Activated T-cell treated with anti-CD3 and anti-CD28 coated beads, Interleukin-2, amount 50 U/mL, for 72 hours (primary cell): ENCODE measurements at regions not wholly inside any gene's neighbourhood (a gene's known extent, or its start where the extent isn't known, plus 50 kb on each side); places are given as distances from the start of the nearest gene placed in this dataset.
"Not testable (repeated sequence)": the region's sequence is repeated elsewhere in the genome, so short reads cannot be mapped to it uniquely, and the experiment has no call there.

Experiments
- ATAC-seq, 2 donors: fragments of 150-1000 bp; cut with Tn5 transposase; replicated peaks in 1 of 2; 2 replicates each; pipeline ENCODE4 v1.10.0; 2021; ENCODE audit warnings: moderate library complexity in 2 of 2, mild to moderate bottlenecking in 1 of 2
- DNase-seq, 2 donors: peaks; one replicate each; pipeline ENCODE4 v3.0.0; 2021 to 2022; ENCODE audit warnings: mixed read lengths in 1 of 2
- H3K27ac Mint-ChIP-seq: one replicate; pipeline ENCODE4 v1.8.0; 2022; ENCODE audit warnings: mild to moderate bottlenecking, moderate library complexity, mixed read lengths
- H3K27me3 Mint-ChIP-seq: one replicate; pipeline ENCODE4 v1.8.0; 2022; ENCODE audit warnings: low read depth, mixed read lengths
- H3K36me3 Mint-ChIP-seq, 2 donors: one replicate each; pipeline ENCODE4 v1.8.0; 2022; ENCODE audit warnings: mixed read lengths in 2 of 2, mild to moderate bottlenecking in 1 of 2; ENCODE audit not compliant: insufficient read depth in 2 of 2
- H3K4me1 Mint-ChIP-seq: one replicate; pipeline ENCODE4 v1.8.0; 2022; ENCODE audit warnings: low read depth, mixed read lengths
- H3K4me3 Mint-ChIP-seq, 2 donors: one replicate each; pipeline ENCODE4 v1.8.0; 2022; ENCODE audit warnings: mild to moderate bottlenecking in 2 of 2, mixed read lengths in 2 of 2, moderate library complexity in 2 of 2
- H3K9me3 Mint-ChIP-seq, 2 donors: one replicate each; pipeline ENCODE4 v1.8.0; 2022; ENCODE audit warnings: mixed read lengths in 2 of 2

- H3K4me3 Mint-ChIP-seq = no peak overlapping the region
Measured at GRCh38 chr2:183898641-183899040, 699.7 kb upstream of the ZNF804A start.

DNA sequence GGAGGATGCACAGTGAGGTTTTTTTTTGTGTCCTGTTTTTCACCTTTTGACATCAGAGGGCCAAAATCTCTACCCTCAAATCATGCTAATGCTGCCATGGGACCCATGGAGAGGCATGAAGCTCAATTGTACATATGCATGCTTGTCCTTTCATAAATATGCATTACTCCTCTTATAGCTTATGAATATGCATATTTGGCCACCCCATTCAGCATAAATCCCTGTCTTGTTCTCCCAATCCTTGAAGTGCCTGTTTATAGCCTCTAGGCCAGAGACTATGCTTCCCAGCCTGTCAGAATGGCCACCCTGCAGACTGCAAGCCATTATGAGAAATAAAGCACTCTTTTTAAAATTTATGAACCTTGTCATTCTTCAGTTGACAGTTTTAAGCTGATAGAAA lies 696.4 kb upstream of the ZNF804A start:
- ATAC-seq = no peak
- Mint-ChIP-seq H3K4me1 (no peaks in the 10 kb centered on the region), H3K4me3 (no peak overlapping the region), H3K27ac (no peak overlapping the region), H3K27me3 (no peaks in the 10 kb centered on the region), H3K9me3 (peaks cover 0 to 3% of the 10 kb centered on the region in 2 donors), H3K36me3 (no peaks in the 10 kb centered on the region)
- no peak for DNase-seq

More at GRCh38 chr2:183898641-183899040, 699.7 kb upstream of the ZNF804A start:
- ATAC-seq (no peak), DNase-seq (no peak)
- H3K4me1 Mint-ChIP-seq = no peaks in the 10 kb centered on the region
- H3K27ac Mint-ChIP-seq = no peak overlapping the region
- no peaks in the 10 kb centered on the region for H3K36me3 Mint-ChIP-seq
- H3K9me3 Mint-ChIP-seq = peaks cover 3 to 5% of the 10 kb centered on the region in 2 donors
- no peaks in the 10 kb centered on the region for H3K27me3 Mint-ChIP-seq

DNA sequence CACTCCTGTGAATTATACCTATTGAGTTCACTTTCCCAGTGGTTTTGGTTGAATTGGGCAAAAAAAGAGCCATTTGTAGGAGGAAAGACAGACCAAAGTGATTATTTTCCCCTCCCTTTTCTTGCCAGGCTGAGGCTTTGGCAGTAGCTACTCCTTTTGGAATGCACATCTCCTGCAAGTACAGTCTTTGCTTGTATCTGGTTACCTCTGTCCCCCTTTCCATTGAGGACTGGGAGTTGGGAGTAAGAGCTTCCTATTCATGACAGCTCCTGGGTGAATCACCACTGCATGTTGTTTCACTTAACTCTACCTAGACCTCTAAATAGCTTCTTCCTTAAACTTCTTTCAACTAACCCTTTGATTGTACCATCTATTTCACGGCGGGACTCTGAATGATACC lies 695.3 kb upstream of the ZNF804A start:
- no peak overlapping the region for H3K4me3 Mint-ChIP-seq
- ATAC-seq (no peak), DNase-seq (no peak)
- H3K9me3 Mint-ChIP-seq = peaks cover 0 to 3% of the 10 kb centered on the region in 2 donors
- no peaks in the 10 kb centered on the region for H3K27me3 Mint-ChIP-seq
- H3K4me1 Mint-ChIP-seq = no peaks in the 10 kb centered on the region
- H3K27ac Mint-ChIP-seq = no peak overlapping the region
- no peaks in the 10 kb centered on the region for H3K36me3 Mint-ChIP-seq

- not testable (repeated sequence) for ATAC-seq, H3K36me3 Mint-ChIP-seq, H3K4me1 Mint-ChIP-seq, H3K27me3 Mint-ChIP-seq, H3K27ac Mint-ChIP-seq, H3K9me3 Mint-ChIP-seq, DNase-seq, H3K4me3 Mint-ChIP-seq
Measured at GRCh38 chr2:183916041-183916440, 682.3 kb upstream of the ZNF804A start.

DNA sequence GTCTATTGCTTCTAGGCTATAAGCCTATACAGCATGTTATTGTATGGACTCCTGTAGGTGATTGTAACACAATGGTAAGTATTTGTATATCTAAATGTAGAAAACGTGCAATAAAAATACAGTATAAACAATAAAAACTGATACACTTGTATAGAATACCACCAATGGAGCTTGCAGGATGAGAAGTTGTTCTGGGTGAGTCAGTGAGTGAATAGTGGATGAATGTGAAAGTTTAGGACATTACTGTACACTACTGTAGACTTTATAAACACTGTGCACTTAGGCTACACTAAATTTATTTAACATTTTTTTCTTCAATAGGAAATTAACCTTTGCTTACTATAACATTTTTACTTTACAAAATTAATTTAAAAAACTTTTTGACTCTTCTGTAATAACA lies 679.2 kb upstream of the ZNF804A start:
- Mint-ChIP-seq H3K4me3 (no peak overlapping the region), H3K9me3 (peaks cover 2 to 7% of the 10 kb centered on the region in 2 donors), H3K36me3 (no peaks in the 10 kb centered on the region), H3K27ac (no peak overlapping the region), H3K4me1 (no peaks in the 10 kb centered on the region), H3K27me3 (no peaks in the 10 kb centered on the region)
- DNase-seq (no peak), ATAC-seq (no peak)

- ATAC-seq = no peak
- H3K27ac Mint-ChIP-seq = no peak overlapping the region
- H3K4me3 Mint-ChIP-seq = no peak overlapping the region
- no peaks in the 10 kb centered on the region for H3K27me3 Mint-ChIP-seq
- peaks cover 4 to 7% of the 10 kb centered on the region in 2 donors for H3K9me3 Mint-ChIP-seq
- H3K4me1 Mint-ChIP-seq = no peaks in the 10 kb centered on the region
- H3K36me3 Mint-ChIP-seq = no peaks in the 10 kb centered on the region
- no peak for DNase-seq
Measured at GRCh38 chr2:183919926-183920325, 678.4 kb upstream of the ZNF804A start.

DNA sequence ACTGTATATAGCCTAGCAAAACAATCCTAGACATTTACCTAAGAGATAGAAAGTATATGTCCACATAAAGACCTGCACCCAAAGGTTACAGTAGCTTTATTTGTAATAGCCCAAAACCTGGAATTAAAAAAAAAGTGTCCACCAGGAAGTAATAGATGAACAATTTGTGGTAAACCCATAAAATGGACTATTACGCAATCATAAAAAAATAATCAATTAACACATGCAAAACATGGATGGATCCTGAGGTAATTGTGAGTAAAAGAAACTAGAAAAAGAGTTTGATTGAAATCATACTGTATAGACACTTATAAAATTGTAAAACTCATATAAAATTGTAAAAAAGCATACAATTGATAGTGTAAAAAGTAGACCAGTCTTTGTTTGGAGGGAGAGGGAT lies 673.0 kb upstream of the ZNF804A start:
- H3K4me1 Mint-ChIP-seq = no peaks in the 10 kb centered on the region
- no peak overlapping the region for H3K27ac Mint-ChIP-seq
- ATAC-seq (no peak), DNase-seq (no peak)
- peaks cover 4 to 7% of the 10 kb centered on the region in 2 donors for H3K9me3 Mint-ChIP-seq
- H3K27me3 Mint-ChIP-seq = no peaks in the 10 kb centered on the region
- H3K4me3 Mint-ChIP-seq = no peak overlapping the region
- no peaks in the 10 kb centered on the region for H3K36me3 Mint-ChIP-seq

GRCh38 chr2:183926433-183926832 lies 671.9 kb upstream of the ZNF804A start:
- no peak overlapping the region for H3K27ac Mint-ChIP-seq

GRCh38 chr2:183927406-183928325 lies 670.7 kb upstream of the ZNF804A start:
- Mint-ChIP-seq H3K27me3 (no peaks in the 10 kb centered on the region), H3K27ac (no peak overlapping the region), H3K4me3 (no peak overlapping the region), H3K9me3 (peaks cover 4 to 9% of the 10 kb centered on the region in 2 donors), H3K36me3 (no peaks in the 10 kb centered on the region), H3K4me1 (no peaks in the 10 kb centered on the region)
- DNase-seq = no peak
- ATAC-seq = no peak

More at GRCh38 chr2:183926433-183926832, 671.9 kb upstream of the ZNF804A start:
- no peak for ATAC-seq
- no peaks in the 10 kb centered on the region for H3K36me3 Mint-ChIP-seq
- H3K27me3 Mint-ChIP-seq = no peaks in the 10 kb centered on the region
- no peak for DNase-seq
- H3K4me1 Mint-ChIP-seq = no peaks in the 10 kb centered on the region
- H3K4me3 Mint-ChIP-seq = no peak overlapping the region
- peaks cover 4 to 7% of the 10 kb centered on the region in 2 donors for H3K9me3 Mint-ChIP-seq

GRCh38 chr2:183935005-183935404 lies 663.3 kb upstream of the ZNF804A start:
- ATAC-seq = no peak
- no peak overlapping the region for H3K4me3 Mint-ChIP-seq
- H3K27me3 Mint-ChIP-seq = no peaks in the 10 kb centered on the region
- H3K27ac Mint-ChIP-seq = no peak overlapping the region
- H3K4me1 Mint-ChIP-seq = no peaks in the 10 kb centered on the region
- peaks cover 0 to 12% of the 10 kb centered on the region in 2 donors for H3K9me3 Mint-ChIP-seq
- H3K36me3 Mint-ChIP-seq = no peaks in the 10 kb centered on the region
- no peak for DNase-seq

- Mint-ChIP-seq H3K27ac (no peak overlapping the region), H3K36me3 (no peaks in the 10 kb centered on the region), H3K4me3 (no peak overlapping the region), H3K27me3 (no peaks in the 10 kb centered on the region), H3K4me1 (no peaks in the 10 kb centered on the region), H3K9me3 (peaks cover 0 to 14% of the 10 kb centered on the region in 2 donors)
- ATAC-seq = no peak
- DNase-seq = no peak
Measured at GRCh38 chr2:183937220-183937619, 661.1 kb upstream of the ZNF804A start.

GRCh38 chr2:183946193-183946592 lies 652.1 kb upstream of the ZNF804A start:
- no peak overlapping the region for H3K27ac Mint-ChIP-seq
- ATAC-seq (no peak), DNase-seq (no peak)
- no peak overlapping the region for H3K4me3 Mint-ChIP-seq
- H3K27me3 Mint-ChIP-seq = no peaks in the 10 kb centered on the region
- H3K4me1 Mint-ChIP-seq = no peaks in the 10 kb centered on the region
- peaks cover 4 to 5% of the 10 kb centered on the region in 2 donors for H3K9me3 Mint-ChIP-seq
- no peaks in the 10 kb centered on the region for H3K36me3 Mint-ChIP-seq

GRCh38 chr2:183948861-183949260 lies 649.5 kb upstream of the ZNF804A start:
- peaks cover 2 to 5% of the 10 kb centered on the region in 2 donors for H3K9me3 Mint-ChIP-seq
- H3K27me3 Mint-ChIP-seq = no peaks in the 10 kb centered on the region
- no peak overlapping the region for H3K4me3 Mint-ChIP-seq
- DNase-seq (no peak), ATAC-seq (no peak)
- no peaks in the 10 kb centered on the region for H3K36me3 Mint-ChIP-seq
- no peak overlapping the region for H3K27ac Mint-ChIP-seq
- no peaks in the 10 kb centered on the region for H3K4me1 Mint-ChIP-seq

GRCh38 chr2:183950673-183951072 lies 647.7 kb upstream of the ZNF804A start:
- Mint-ChIP-seq H3K36me3 (no peaks in the 10 kb centered on the region), H3K27me3 (no peaks in the 10 kb centered on the region), H3K4me1 (no peaks in the 10 kb centered on the region), H3K4me3 (no peak overlapping the region), H3K27ac (no peak overlapping the region), H3K9me3 (peaks cover 2 to 5% of the 10 kb centered on the region in 2 donors)
- ATAC-seq (no peak), DNase-seq (no peak)
